A549 (cell line): ENCODE measurements at regions not wholly inside any gene's neighbourhood (a gene's known extent, or its start where the extent isn't known, plus 50 kb on each side); places are given as distances from the start of the nearest gene placed in this dataset.

Experiments
- ATAC-seq, 2 experiments: fragments of 200-7000 bp in 1 of 2; fragments of >200 bp in 1 of 2; cut with Nextera tagmentation in 1 of 2; cut with Tn5 transposase in 1 of 2; 3 replicates each; pipeline versions ENCODE4 v1.8.0 to v1.9.1; 2018 to 2020; ENCODE audit warnings: mild to moderate bottlenecking in 1 of 2, moderate library complexity in 1 of 2
- CTCF ChIA-PET: fragments of 300-600 bp; sonication (Branson Sonifier 250); formaldehyde crosslinking; extraction: SDS; loops from one replicate; lab custom pipeline; 2021; ENCODE audit warnings: antibody characterized with exemption, inconsistent platforms; lab: Yijun Ruan, JAX
- POLR2A ChIA-PET: fragments of 350-600 bp; formaldehyde crosslinking; extraction: SDS; loops from one replicate; lab custom pipeline; 2021; ENCODE audit warnings: antibody characterized with exemption, inconsistent platforms; lab: Yijun Ruan, JAX
- DNase-seq, 2 experiments: peaks; one replicate each; pipeline versions ENCODE4 v3.0.0 to v3.0.0-alpha.2; 2011 to 2016; ENCODE audit warnings: low read depth in 1 of 2, low spot score in 1 of 2
- FAIRE-seq: peaks from 2 replicates; lab custom pipeline; 2011; peaks lifted over from hg19 to GRCh38; lab: Jason Lieb, UNC
- H3K27ac ChIP-seq, 2 experiments: fragments of >200 bp; sonication (Bioruptor Twin); formaldehyde crosslinking; 3 replicates each; pipeline ENCODE4 v1.5.1; 2016 to 2017
- H3K4me1 ChIP-seq: fragments of >200 bp; sonication (Bioruptor Twin); formaldehyde crosslinking; 3 replicates; pipeline ENCODE4 v1.6.1; 2016
- H3K4me2 ChIP-seq: fragments of >200 bp; sonication (Bioruptor Twin); formaldehyde crosslinking; 3 replicates; pipeline ENCODE4 v1.6.1; 2016
- H3K4me3 ChIP-seq: fragments of >200 bp; sonication (Bioruptor Twin); formaldehyde crosslinking; 3 replicates; pipeline ENCODE4 v1.5.1; 2016
- H3K9me3 ChIP-seq: fragments of >200 bp; sonication (Bioruptor Twin); formaldehyde crosslinking; 3 replicates; pipeline ENCODE4 v1.6.1; 2016
- CHD2 ChIP-seq: fragments of 150-350 bp; IDR thresholded peaks from 2 replicates; pipeline ENCODE4 v1.6.1; 2014; ENCODE audit warnings: low read length; ENCODE audit not compliant: partially characterized antibody
- CTCF ChIP-seq: fragments of >200 bp; sonication (Bioruptor Twin); formaldehyde crosslinking; IDR thresholded peaks from 3 replicates; pipeline ENCODE4 v1.5.1; 2016
- EHF ChIP-seq: fragments of 250-450 bp; sonication (Bioruptor Pico); IDR thresholded peaks from 2 replicates; pipeline ENCODE4 v1.5.0; 2020; ENCODE audit warnings: mild to moderate bottlenecking
- FOSB ChIP-seq: fragments of 250-450 bp; sonication (Bioruptor Pico); IDR thresholded peaks from 2 replicates; pipeline ENCODE4 v1.5.0; 2020; ENCODE audit warnings: mild to moderate bottlenecking, moderate library complexity
- HOXA7 ChIP-seq: fragments of 250-450 bp; sonication (Bioruptor Pico); IDR thresholded peaks from 2 replicates; pipeline ENCODE4 v1.5.0; 2020; ENCODE audit warnings: mild to moderate bottlenecking, moderate library complexity
- HOXB5 ChIP-seq: fragments of 250-450 bp; sonication (Bioruptor Pico); IDR thresholded peaks from 2 replicates; pipeline ENCODE4 v1.5.0; 2020; ENCODE audit warnings: mild to moderate bottlenecking, moderate library complexity
- JUN ChIP-seq, 2 experiments: fragments of >200 bp; sonication (Bioruptor Twin); formaldehyde crosslinking; IDR thresholded peaks; 2 replicates in 1 of 2; 3 replicates in 1 of 2; pipeline ENCODE4 v1.6.1; 2016 to 2017
- JUNB ChIP-seq: fragments of >200 bp; sonication (Bioruptor Twin); formaldehyde crosslinking; IDR thresholded peaks from 2 replicates; pipeline ENCODE4 v1.6.1; 2016
- KDM1A ChIP-seq: fragments of 200-600 bp; sonication (generic); IDR thresholded peaks from 2 replicates; pipeline ENCODE4 v1.6.1; 2016; ENCODE audit warnings: low read depth, mild to moderate bottlenecking
- MAFK ChIP-seq: fragments of 450-650 bp; IDR thresholded peaks from 2 replicates; pipeline ENCODE4 v1.6.1; 2014; ENCODE audit not compliant: partially characterized antibody
- MAX ChIP-seq: IDR thresholded peaks from 2 replicates; pipeline ENCODE4 v1.6.1; 2012
- MAZ ChIP-seq: fragments of 150-350 bp; IDR thresholded peaks from 2 replicates; pipeline ENCODE4 v1.6.1; 2014; ENCODE audit warnings: antibody characterized with exemption, low read depth, low read length, borderline replicate concordance
- NR3C1 ChIP-seq: fragments of >200 bp; sonication (Bioruptor Twin); formaldehyde crosslinking; IDR thresholded peaks from 3 replicates; pipeline ENCODE4 v1.6.1; 2017
- PBX3 ChIP-seq: IDR thresholded peaks from 2 replicates; pipeline ENCODE4 v1.6.1; 2012
- POLR2A ChIP-seq: IDR thresholded peaks from 2 replicates; pipeline ENCODE4 v1.6.1; 2012; ENCODE audit warnings: mild to moderate bottlenecking, low read length
- RAD21 ChIP-seq, 2 experiments: fragments of >200 bp in 1 of 2; sonication (Bioruptor Twin) in 1 of 2; formaldehyde crosslinking in 1 of 2; IDR thresholded peaks in 1 of 2; conservative IDR thresholded peaks in 1 of 2; 2 replicates in 1 of 2; 3 replicates in 1 of 2; pipeline ENCODE4 v1.6.1; 2012 to 2018; ENCODE audit warnings: inconsistent platforms in 1 of 2
- RCOR1 ChIP-seq: fragments of 150-350 bp; IDR thresholded peaks from 2 replicates; pipeline ENCODE4 v1.6.1; 2014; ENCODE audit warnings: antibody characterized with exemption, low read length, low read depth
- RFX5 ChIP-seq: fragments of 450-650 bp; IDR thresholded peaks from 2 replicates; pipeline ENCODE4 v1.7.1; 2014; ENCODE audit warnings: antibody characterized with exemption, mild to moderate bottlenecking, moderate library complexity
- RNF2 ChIP-seq: fragments of 200-600 bp; sonication (generic); IDR thresholded peaks from 2 replicates; pipeline ENCODE4 v1.6.1; 2016; ENCODE audit warnings: low read depth, mild to moderate bottlenecking, antibody characterized with exemption, moderate library complexity, borderline replicate concordance
- SREBF2 ChIP-seq: fragments of 450-650 bp; IDR thresholded peaks from 2 replicates; pipeline ENCODE4 v1.6.1; 2014; ENCODE audit warnings: mild to moderate bottlenecking, moderate library complexity
- USF2 ChIP-seq: fragments of 450-650 bp; IDR thresholded peaks from 2 replicates; pipeline ENCODE4 v1.6.1; 2014; ENCODE audit warnings: antibody characterized with exemption
- ZC3H11A ChIP-seq: fragments of 450-650 bp; IDR thresholded peaks from 2 replicates; pipeline ENCODE4 v1.6.1; 2014; ENCODE audit warnings: antibody characterized with exemption, mild to moderate bottlenecking
- ZFP36 ChIP-seq: fragments of 450-650 bp; IDR thresholded peaks from 2 replicates; pipeline ENCODE4 v1.6.1; 2014; ENCODE audit warnings: borderline replicate concordance; ENCODE audit not compliant: partially characterized antibody
- ZNF302 ChIP-seq: fragments of 250-450 bp; sonication (Bioruptor Pico); IDR thresholded peaks from 2 replicates; pipeline ENCODE4 v1.9.0; 2021; ENCODE audit warnings: inconsistent platforms, mild to moderate bottlenecking, moderate library complexity
- ZSCAN20 ChIP-seq: fragments of 250-450 bp; sonication (Bioruptor Pico); IDR thresholded peaks from 2 replicates; pipeline ENCODE4 v1.8.0; 2022; ENCODE audit warnings: mild to moderate bottlenecking, moderate library complexity
- WGBS: methylation state at CpG from one replicate; pipeline ENCODE4 v1.1.6; 2017; ENCODE audit errors: missing lambda C conversion rate; 5-methylcytosine and 5-hydroxymethylcytosine counted together
- TF ChIP-seq, protein P1 (sequence below): IDR thresholded peaks from 2 replicates; pipeline ENCODE4 v1.6.1; 2012; ENCODE audit warnings: low read depth, borderline replicate concordance
- TF ChIP-seq, protein P2 (sequence below): fragments of >200 bp; sonication (Bioruptor Twin); formaldehyde crosslinking; IDR thresholded peaks from 3 replicates; pipeline ENCODE4 v1.6.1; 2016

DNA sequence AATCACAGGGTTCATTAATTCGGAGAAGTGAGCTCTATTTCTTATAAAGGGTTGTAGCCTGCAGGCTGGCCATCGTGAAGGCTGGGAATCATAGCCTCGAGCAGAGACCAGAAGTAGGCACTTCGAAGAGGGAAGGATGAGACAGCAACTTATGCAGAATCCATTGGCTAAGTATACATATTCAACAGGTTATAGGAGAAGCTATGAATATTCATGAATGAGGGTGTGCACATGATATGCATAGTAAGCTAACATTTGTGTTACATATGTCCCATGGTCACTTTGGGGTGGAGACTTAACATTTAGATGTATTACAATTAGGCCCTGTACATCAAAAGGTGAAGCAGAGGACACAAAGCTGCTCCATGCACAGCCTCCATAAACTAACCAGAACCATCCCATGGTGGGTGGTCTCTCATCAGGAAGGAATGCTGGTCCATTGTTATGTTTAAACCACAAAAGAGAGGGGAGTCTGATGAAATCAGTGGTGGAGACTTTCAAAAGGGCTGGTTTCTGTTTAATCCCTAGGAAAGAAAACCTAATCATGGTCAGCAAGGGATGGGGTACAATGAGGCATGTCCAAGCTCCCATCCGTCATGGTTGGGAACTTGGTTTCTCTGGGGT, 80.8 kb upstream of the FHIT start:
- H3K27ac ChIP-seq, result no peak overlapping the region
- H3K4me3 ChIP-seq, result no peak overlapping the region
- 0% methylated on average over 5 of the region's 5 CpGs for WGBS
- CTCF ChIA-PET, result interaction anchor here (0.6 to 1.4 kb wide), 2 partner anchors 11 to 1157 kb away, joined by 3 read pairs; no protein-coding TSS in a partner anchor
- no peak for TF ChIP-seq RAD21 (conservative IDR thresholded peaks at IDR 0.05 in 1 of 2, IDR thresholded peaks at IDR 0.05 in 1 of 2)
- TF ChIP-seq CTCF, result no peak
- no peak for TF ChIP-seq CHD2
- no peak for TF ChIP-seq MAZ
- no peak for TF ChIP-seq USF2
- no peak for TF ChIP-seq JUN (IDR thresholded peaks at IDR 0.05)
- no peak for TF ChIP-seq RFX5
- no peak for TF ChIP-seq ZNF302 (CRISPR knock-in tag)
- TF ChIP-seq SREBF2, result no peak
- TF ChIP-seq EHF, result no peak
- TF ChIP-seq, protein P1, sequence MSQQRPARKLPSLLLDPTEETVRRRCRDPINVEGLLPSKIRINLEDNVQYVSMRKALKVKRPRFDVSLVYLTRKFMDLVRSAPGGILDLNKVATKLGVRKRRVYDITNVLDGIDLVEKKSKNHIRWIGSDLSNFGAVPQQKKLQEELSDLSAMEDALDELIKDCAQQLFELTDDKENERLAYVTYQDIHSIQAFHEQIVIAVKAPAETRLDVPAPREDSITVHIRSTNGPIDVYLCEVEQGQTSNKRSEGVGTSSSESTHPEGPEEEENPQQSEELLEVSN, result no peak
- no peak for TF ChIP-seq HOXA7 (CRISPR knock-in tag)
- no peak for TF ChIP-seq ZFP36
- no peak for TF ChIP-seq RNF2
- no peak for TF ChIP-seq POLR2A
- no peak for TF ChIP-seq MAX
- TF ChIP-seq FOSB (CRISPR knock-in tag), result no peak
- TF ChIP-seq KDM1A, result no peak
- no peak for TF ChIP-seq ZSCAN20
- no peak for ATAC-seq
- no peak for DNase-seq
- POLR2A ChIA-PET, result no interaction called here
- no peak overlapping the region for H3K4me2 ChIP-seq
- no peaks in the 10 kb centered on the region for H3K4me1 ChIP-seq
- FAIRE-seq, result no peak
- H3K9me3 ChIP-seq, result no peaks in the 10 kb centered on the region

DNA sequence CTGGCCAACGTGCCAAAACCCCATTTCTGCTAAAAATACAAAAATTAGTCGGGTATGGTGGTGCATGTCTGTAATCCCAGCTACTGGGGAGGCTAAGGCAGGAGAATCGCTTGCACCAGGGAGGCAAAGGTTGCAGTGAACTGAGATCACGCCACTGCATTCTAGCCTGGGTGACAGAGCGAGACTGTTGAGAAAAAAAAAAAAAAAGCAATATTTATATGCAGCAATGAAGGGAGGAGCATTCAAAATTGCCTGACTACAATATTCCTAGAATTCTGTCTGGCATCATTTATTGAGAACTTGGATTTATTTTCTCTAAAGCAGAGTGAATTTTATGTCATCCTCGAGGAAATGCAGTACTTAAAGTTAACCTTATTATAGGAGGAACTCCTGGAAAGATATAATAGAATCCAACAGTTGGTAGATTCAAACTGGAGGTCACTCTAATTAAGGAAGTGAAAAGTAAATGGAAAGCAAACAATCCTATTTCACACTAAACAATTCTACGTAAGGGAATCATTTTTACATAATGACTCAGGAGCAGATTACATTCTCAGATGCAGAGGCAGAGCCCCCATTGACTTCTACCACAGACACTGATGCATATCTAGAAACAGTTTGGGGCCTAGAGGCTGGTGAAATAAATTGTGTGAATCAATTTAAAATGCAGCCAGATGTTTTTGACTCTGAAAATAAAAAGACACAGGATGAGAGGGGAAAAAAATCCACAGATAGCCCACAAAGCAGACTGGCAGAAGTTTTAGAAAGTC, 82.1 kb upstream of the FHIT start:
- no peak for FAIRE-seq
- no peak for ATAC-seq
- POLR2A ChIA-PET, result no interaction called here
- no peak overlapping the region for H3K27ac ChIP-seq
- H3K4me3 ChIP-seq, result no peak overlapping the region
- H3K4me1 ChIP-seq, result no peaks in the 10 kb centered on the region
- no peaks in the 10 kb centered on the region for H3K9me3 ChIP-seq
- no peak overlapping the region for H3K4me2 ChIP-seq
- no peak for DNase-seq
- CTCF ChIA-PET, result no interaction called here
- WGBS, result 16% methylated on average over 7 of the region's 7 CpGs
- TF ChIP-seq HOXB5 (CRISPR knock-in tag), result no peak
- no peak for TF ChIP-seq NR3C1
- no peak for TF ChIP-seq ZFP36
- no peak for TF ChIP-seq RFX5
- no peak for TF ChIP-seq JUNB
- TF ChIP-seq CTCF, result no peak
- TF ChIP-seq PBX3, result no peak
- TF ChIP-seq RCOR1, result no peak
- TF ChIP-seq ZSCAN20, result no peak
- no peak for TF ChIP-seq MAFK
- TF ChIP-seq, protein P2, sequence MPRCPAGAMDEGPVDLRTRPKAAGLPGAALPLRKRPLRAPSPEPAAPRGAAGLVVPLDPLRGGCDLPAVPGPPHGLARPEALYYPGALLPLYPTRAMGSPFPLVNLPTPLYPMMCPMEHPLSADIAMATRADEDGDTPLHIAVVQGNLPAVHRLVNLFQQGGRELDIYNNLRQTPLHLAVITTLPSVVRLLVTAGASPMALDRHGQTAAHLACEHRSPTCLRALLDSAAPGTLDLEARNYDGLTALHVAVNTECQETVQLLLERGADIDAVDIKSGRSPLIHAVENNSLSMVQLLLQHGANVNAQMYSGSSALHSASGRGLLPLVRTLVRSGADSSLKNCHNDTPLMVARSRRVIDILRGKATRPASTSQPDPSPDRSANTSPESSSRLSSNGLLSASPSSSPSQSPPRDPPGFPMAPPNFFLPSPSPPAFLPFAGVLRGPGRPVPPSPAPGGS, result no peak
- no peak for TF ChIP-seq ZC3H11A
- TF ChIP-seq RNF2, result no peak
